Suppressor macrophage (primary cell): ENCODE measurements at regions not wholly inside any gene's neighbourhood (a gene's known extent, or its start where the extent isn't known, plus 50 kb on each side); places are given as distances from the start of the nearest gene placed in this dataset.
"Not testable (repeated sequence)": the region's sequence is repeated elsewhere in the genome, so short reads cannot be mapped to it uniquely, and the experiment has no call there.

Experiments used
- DNase-seq, 4 experiments: peaks; one replicate each; pipeline ENCODE4 v3.0.0-alpha.2; 2020 to 2022

DNA sequence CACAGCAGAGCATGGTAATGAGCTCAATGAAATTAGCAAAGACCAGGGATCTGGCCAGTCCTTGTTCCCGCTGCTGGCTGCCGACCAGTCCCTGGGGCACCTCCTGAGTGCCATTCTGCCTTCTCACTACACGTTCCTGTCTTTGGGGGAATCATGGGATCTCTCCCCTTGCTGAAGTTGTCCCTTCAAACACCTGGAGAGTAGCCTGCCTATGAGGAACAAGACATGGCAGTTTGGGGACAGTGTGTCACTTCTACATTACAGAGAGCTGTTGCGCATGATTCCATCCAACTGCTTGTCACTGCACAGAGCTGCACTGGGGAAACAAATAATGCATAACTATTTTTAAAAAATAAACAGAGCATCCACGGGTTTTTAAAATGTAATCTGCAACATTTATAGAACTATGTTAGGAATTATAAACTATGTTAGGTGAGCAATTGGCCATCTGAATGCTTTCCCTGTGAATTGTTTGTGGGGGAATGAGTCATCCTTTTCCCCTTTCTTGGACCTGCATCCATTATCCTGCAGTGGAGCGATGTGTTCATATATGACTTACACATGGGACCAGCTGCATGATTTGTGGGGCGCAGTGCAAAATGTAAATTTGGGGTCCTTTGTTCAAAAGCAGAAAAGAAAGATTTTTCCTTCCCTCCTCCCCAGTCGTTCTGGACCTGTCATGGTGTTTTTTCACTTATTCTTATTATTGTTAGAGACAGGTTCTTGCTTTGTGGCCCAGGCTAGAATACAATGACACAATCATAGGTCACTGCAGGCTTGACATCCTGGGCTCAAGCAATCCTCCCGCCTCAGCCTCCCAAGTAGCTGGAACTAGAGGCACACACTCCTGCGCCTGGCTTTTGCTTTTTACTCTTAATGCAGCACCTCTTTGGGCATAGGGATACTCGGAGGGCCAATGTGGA lies 115.0 kb upstream of the TBL1X start:
- DNase-seq = no peak

DNA sequence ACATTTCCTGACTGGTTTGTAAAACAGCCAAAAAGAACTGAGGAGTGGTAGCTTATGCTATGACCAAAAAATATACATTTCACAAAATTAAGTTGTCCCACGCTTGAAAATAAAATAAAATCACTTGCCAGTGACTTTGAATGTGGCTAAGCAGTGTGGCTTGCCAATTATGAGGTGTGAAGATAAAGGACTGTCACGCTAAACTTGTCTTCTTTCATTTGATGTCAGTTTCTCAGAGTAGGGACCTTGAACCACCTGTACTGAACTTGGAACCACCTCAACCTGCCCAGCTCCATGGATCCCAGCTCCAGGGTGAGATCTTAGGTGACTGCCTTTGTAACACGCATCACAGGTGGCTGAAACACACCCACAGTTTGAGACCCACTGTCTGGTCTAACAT lies 113.7 kb upstream of the TBL1X start:
- DNase-seq = no peak

DNA sequence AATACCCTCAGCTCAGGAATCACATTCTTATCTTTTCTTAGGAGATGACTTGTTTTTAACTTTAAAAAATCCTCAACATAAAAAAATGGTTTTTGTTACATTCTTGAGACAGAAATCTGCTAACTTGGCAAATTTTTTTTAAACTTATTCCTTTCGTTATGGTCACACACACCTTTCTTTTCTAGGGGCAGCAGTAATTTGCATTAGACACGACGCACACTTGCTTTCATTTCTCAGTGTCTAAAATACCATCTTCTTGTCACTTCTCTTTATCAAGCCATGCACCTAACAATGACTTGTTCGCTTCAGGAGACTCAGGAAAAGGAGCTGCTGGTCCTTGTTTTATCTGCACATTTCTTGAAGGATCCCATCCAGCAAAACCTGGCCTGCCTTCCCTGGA lies 112.6 kb upstream of the TBL1X start:
- DNase-seq = peak in 1 of 4 experiments; percentile 16

DNA sequence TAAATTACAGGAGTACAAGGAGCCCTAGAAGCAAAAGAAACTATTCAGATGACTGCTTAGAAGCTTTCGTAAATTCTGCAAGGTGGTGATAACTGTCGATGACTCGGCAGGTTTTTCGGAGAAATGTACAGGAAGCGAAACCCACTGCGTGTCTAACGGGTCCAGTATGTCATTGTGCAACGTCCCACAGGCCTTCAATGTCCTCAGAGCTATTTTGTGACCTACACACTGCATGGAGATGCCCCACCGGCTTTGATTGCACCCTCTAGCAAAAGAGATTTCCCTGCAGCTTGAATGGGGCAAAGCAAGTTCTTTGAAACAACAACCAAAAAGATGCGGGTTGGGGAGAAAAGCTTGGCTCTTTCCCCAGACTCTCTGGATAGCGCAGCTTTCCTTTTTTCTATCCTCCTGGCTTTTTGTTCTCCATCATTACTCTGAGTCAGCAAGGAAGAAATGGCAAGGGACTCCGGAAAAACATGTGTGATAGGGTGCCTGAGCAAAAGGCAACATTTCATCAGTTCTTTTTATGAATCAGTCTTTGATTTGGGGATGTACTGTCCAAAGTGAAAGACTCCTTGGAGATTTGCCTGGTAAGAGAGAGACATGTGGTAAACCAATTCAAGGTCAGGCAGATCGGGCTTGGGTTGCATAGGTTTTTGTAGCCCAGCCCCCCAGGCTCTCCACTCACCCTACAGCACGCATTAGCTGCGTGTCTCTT lies 112.0 kb upstream of the TBL1X start:
- DNase-seq = peak; percentile 51 to 75 (median 64)

DNA sequence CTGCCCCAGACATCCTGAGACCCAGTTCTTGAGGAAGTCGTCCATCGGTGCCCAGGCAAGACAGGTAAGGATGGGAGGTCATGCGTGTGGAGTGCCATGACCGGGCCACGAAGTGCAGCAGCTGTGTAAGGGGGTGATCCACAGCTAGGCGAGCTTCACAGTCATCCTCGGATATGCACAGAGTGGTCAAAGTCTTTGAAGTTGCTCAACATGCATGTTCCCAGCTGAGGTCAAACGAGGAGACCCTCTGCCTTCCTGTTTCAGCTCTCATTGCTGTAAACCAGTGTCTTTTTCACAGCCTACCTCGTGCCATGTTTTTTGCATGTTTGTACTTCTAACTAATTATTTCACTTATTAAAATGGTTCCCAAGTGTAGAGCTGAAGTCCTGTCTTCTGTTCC lies 109.9 kb upstream of the TBL1X start:
- no peak for DNase-seq

DNA sequence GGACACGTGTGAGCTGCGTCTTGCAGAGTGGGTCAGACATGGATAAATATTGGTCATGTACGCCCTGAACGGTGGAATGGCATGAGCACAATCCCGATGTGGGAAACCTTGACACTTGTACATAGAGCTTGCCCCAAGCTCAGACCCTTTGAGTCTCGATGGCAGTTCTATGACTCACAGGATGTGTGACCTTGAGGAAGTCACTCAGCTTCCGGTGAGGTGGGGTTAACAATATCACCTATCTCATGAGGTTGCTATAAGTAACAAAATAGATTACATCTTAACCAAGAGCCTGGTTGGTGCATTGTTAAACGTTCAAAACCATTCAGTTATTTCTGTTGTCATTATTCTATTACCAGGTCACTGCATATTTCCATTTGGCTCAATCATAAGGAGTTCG lies 109.1 kb upstream of the TBL1X start:
- no peak for DNase-seq

DNA sequence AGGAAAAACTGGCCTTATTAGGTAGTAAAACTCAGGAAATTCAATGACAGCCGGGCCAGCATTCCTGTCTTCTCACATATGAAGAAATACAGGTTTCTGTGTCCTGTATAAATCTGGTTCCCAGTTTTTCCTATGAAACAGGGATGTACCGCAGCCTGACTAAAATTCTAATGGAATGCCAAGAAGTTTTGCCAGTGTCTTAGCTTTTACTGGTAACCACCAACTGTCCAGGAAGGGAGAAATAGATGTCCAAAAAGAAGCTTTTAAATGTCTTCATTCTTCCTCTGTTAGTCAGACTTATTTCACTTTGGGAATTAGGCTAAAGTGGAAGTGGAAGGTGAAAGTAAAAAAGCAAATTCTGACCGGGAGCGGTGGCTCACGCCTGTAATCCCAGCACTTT lies 108.0 kb upstream of the TBL1X start:
- no peak for DNase-seq

DNA sequence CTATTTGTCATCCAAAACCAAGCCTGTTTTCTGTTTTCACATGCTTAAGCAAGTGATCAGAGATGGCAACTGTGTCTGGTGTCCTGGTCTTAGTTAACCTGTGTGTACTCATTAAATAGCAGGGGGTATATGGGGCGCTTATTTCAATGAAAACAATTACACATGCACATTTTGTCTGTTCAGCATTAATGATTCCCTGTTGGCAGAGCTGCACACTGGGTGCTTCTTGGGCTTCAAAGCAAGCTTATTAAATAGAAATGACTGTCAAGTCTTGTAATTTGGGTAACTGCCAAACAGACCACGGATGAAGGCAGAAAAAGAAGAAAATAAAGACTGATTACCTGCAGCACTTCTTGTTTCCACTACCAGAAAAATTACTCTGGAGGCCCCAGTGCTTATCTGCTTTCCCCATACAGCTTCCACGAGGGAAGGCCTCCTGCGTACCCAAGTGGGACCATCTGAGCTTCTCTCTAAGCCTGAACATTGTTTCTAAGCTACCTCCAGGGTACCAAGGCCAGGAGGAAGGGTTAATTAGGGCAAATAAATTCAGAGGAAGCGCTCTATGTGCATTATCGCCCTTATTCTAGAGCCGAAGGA lies 107.2 kb upstream of the TBL1X start:
- DNase-seq = no peak

DNA sequence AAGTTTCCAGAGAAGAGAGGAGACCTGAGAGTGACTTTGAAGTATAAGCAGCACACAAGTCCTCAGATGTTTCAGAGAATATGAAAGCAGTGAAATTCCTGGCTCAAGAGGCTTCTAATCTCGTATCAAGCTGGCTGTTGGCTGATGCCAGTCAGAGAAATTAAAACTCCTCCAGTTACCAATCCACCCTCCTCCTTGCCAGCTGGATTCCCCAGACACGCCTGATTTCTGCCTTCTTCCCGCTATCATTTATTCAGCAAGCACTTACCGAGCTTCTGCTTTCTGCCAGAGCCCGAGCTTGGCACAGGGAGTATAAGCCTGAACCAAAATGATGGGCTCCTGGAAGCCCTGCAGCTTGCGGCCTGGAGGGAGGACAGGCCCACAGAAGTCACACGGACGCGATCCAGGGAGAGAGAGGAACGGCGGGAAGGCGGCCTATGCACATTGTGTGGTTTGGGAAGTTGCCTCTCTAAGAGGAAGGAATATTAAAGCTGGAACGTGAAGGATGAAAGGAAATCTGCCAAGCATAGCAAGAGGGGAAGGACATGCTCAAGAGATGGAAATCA lies 102.4 kb upstream of the TBL1X start:
- no peak for DNase-seq

DNA sequence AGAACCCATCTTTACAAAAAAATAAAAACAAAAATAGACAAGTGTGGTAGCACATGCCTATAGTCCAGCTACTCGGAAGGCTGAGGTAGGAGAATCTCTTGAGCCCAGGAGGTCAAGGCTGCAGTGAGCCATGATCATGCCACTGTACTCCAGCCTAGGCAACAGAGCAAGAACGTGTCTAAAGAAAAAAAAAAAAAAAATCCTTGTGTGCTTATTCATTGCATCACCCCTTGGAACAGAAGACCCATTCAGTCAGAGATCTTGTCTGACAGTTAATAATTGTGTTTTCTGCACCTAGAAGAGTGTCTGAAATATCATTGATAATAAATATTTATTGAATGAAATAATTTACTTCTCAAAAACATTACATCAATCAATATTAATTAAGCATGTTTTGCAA lies 97.4 kb upstream of the TBL1X start:
- no peak for DNase-seq

DNA sequence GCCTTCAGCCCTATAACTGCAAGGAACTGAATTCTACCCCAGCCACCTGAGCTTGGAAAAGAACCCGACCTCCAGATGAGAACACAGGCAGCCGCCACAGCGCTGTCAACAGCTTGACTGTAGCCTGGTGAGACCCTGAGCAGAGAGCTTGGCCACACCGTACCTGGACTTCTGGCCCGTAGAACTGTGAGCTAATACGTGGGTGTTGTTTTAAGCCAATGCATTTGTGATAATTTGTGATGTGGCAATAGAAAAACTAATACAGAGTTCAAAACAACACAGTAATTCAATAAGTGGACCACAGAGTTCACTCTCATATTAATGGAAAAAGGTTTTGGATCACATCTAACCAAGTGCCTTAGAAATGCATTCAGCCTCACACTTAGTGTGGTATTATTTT lies 96.6 kb upstream of the TBL1X start:
- no peak for DNase-seq

DNA sequence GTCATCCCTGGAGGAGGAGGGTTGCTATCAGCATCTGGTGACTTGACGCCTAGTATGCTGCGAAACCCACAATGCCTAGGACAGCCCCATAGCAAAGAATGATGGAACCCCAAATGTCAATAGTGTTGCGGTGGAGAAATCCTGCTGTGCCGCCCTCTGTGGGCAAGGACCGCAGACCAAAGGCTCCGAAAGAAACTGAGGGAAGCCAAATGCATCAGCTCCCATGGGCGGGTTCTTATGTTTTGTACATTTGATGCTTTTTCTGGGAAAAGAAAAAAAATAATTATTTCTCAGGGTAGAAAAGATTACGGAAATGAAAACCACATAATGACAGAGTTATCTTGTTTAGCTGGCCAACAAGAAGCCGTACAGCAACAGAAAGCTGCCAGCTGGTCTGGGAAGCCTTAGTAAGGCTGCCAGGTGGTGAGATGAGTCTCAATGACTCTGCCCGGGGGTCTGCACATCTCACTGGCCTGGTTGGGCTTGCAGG lies 95.0 kb upstream of the TBL1X start:
- no peak for DNase-seq

DNA sequence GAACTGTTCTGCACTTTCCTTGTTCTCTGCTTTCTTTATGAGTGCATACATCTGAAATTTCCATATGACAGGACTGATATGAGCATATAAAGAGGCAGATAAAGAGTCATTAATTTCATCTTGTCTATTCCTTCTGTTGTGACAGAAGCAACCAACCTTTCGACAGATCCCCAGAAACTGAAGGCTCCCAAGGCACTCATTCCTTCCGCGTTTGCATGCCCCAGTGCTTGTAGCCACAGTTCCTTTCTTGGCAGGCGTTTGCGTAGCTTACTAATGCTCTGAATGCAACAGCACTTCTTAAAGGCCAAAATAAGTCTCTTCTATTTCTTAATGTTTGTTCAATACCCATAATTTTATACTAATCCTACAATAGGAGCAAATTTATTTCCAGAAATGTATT lies 94.0 kb upstream of the TBL1X start:
- peak; percentile 20 to 62 (median 59) for DNase-seq

DNA sequence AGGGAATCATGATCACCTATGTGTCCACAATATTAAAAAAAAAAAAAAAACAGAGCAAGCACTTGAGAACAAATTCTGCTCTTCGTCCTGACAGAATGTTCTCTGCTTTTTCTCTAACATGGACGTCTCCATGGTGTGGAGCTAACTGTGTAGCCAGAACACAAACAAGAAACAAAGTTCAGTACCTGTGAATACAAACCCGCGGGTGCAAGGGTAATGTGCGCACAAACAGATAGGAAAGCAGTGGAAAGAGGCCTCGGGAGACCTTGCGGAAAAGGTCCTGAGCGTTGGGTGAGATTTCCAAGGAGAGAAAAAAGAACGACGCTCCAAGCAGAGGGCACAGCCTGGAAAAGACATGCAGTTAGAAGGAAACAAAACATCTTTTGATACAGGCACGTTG lies 92.0 kb upstream of the TBL1X start:
- DNase-seq = no peak

DNA sequence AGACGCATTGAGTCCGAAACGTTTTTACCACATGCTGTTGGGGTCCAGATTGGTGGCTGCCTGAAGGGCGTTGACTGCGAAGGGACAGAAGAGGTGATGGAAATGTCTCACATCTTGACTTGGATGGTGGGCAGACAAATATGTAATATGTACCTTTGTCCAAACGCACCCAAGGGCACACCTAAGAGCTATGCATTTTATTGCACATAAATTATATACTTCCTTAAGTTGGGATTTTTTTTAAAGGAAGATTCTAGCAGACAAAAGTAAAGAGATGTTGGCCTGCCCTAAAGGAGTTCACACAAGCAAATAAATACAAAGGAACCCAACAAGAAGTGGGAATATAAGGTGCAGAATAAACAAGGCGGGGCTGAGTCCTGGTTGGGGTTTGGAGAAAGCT lies 91.1 kb upstream of the TBL1X start:
- DNase-seq = no peak

DNA sequence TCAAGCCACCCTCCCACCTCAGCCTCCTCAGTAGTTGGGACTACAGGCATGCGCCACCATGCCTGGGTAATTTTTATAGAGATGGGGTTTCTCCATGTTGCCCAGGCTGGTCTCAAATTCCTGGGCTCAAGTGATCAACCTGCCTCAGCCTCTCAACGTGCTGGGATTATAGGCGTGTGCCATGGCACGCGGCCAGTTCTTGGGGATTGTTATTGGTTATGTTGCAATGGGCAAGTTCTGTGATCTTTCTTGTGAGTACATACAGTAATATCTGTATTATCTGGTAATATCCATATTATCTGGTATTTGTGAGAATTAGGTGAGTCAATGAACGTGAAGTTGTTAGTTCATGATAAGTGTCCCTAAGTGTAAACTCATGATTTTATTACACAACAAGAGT lies 90.3 kb upstream of the TBL1X start:
- DNase-seq = no peak

DNA sequence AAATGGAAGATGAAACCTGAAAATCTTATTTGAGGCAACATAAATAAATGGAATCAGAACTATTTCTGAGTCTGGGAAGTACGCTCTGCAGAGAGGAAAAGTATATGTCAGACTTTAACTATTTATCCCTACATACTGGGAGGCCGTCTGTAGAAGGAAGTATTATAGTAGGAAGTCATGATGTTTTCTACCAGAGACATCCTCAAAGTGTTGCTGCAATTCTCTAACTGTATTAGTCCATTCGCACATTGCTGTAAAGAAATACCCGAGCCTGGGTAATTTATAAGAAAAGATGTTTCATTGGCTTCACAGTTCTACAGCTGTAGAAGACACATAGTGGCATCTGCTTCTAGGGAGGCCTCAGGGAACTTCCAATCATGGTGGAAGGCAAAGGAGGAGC lies 88.7 kb upstream of the TBL1X start:
- DNase-seq = peak in 3 of 4 experiments; percentile 12 to 61 (median 51)

DNA sequence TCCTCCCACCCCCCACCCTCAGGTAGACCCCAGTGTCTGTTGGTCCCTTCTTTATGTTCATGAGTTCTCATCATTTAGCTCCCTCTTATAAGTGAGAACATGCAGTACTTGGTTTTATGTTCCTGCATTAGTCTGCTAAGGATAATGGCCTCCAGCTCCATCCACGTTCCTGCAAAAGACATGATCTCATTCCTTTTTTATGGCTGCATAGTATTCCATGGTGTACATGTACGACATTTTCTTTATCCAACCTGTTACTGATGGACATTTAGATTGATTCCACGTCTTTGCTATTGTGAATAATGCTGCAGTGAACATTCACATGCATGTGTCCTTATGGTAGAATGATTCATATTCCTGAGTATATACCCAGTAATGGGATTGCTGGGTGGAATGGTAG lies 87.6 kb upstream of the TBL1X start:
- DNase-seq = not testable (repeated sequence)

DNA sequence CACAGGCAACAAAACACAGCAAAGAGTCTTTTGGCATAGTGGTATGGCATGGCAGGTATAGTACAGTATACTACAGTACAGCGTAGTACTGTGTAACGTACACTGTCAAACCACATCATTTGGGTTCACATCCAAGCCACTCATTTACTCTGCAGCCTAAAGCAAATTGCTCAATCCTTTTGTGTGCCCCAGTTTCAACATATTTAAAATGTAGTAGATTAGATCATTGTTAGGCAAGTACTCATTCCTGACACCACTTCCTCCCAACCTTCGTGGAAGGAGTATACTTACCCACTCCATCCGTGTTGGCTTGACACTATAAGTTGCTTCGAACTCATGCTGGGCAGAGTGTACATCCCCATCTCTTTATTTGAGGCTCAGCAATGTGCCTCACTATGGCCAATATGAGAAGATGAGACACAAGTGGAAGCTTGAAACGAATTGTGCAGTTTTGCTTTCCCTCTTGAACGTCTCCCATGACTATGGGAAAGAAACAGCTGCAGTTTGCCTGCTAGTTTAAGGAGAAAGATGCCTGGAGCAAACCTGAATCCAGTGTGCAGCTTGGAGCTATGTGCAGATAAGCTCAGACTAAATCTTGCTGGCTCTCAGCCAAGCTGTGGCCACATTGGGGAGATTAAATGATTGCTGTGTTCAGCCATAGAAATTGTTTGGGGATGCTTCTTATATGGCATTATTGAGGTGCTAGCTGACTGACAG lies 85.7 kb upstream of the TBL1X start:
- DNase-seq = peak; percentile 36 to 66 (median 51)

DNA sequence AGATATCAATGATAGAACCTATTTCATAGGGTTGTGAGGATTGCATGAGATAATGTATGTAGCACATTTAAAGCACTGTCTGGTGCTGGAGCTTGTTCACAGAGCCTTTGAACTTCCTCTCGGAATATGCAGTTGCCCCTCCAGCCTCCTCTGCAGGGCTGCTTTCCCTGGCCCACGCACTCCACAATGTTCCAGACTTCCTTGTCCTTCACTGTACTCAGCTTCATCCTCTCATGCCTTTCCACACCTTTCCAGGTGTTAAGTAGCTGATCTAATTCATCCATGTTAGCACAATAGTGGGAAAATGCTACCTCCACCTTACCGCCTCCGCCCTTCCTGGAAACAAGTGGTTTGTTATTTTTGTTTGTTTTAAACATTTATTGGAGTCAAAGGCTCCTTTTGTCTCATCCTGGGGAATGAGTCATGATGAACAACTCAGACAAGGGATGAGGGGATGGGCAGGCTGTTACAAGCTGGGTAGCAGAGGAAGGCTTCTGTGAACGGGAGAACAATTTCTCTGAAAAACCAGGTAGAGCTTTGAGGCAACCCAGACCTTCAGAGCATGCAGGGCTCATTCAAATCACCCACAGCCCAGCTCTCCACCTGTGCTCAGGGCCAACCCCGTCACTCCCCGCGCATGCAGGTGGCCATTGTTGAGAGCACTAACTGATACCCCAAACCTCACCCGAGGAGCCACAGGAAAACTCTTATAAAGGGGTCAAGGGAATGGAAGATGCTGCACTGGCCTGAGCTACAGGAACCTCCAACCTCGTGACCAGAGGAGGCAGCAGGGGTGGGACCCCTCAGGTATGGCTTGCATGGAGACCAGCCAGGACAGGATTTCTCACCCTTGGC lies 84.9 kb upstream of the TBL1X start:
- DNase-seq = no peak

DNA sequence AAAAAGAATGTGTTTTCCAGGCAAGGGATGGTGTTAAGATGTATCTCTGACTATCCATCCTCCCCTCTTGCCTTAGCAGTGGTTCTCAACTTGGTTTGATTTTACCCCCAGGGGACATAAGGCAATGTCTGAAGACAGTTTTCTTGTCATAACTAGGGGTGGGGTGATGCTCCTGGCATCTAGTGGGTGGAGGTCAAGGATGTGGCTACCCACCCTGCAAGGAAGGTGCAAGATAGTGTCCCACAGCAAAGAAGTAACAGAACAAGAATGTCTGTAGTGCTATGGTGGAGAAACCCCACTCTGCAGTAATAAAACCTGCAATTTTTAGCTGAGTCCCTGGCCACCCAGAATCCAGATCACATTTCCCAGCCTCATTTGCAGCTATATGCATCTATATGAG lies 81.2 kb upstream of the TBL1X start:
- DNase-seq = no peak
